Endothelial cell of umbilical vein (primary cell): ENCODE measurements at regions not wholly inside any gene's neighbourhood (a gene's known extent, or its start where the extent isn't known, plus 50 kb on each side); places are given as distances from the start of the nearest gene placed in this dataset.

Source experiments
- BruUV-seq: library from RNA; stranded (reverse); fragments of 400-500 nt; replicated peaks from 2 replicates; lab custom pipeline; 2021; lab: Mats Ljungman, UMichigan
- CTCF ChIA-PET: fragments of 300-600, 350-600 bp; sonication (Branson Sonifier 250); formaldehyde crosslinking; loops from one replicate; lab custom pipeline; 2021; ENCODE audit warnings: antibody characterized with exemption, inconsistent platforms; lab: Charles Lee
- POLR2A ChIA-PET: fragments of 300-600, 350-600 bp; sonication (Branson Sonifier 250); formaldehyde crosslinking; loops from one replicate; lab custom pipeline; 2021; ENCODE audit warnings: antibody characterized with exemption, inconsistent platforms; lab: Charles Lee
- DNase-seq: peaks from one replicate; pipeline ENCODE4 v3.0.0-alpha.2; 2011; ENCODE audit warnings: low read depth, low spot score
- FAIRE-seq: peaks from 2 replicates; lab custom pipeline; 2011; peaks lifted over from hg19 to GRCh38; lab: Jason Lieb, UNC
- H2AFZ ChIP-seq: 2 replicates; pipeline ENCODE4 v1.6.0; 2012; ENCODE audit warnings: low read depth, low read length, control low read depth, inconsistent platforms
- H3K27ac ChIP-seq: 2 replicates; pipeline ENCODE4 v1.5.1; 2011; ENCODE audit warnings: low read depth, mild to moderate bottlenecking, control low read depth, low read length, moderate library complexity; ENCODE audit not compliant: insufficient read depth
- H3K27me3 ChIP-seq, 2 experiments: 2 replicates each; pipeline versions ENCODE4 v1.6.0 to v1.6.1; 2011; ENCODE audit warnings: low read length in 2 of 2, mixed read lengths in 1 of 2; ENCODE audit not compliant: control insufficient read depth in 2 of 2, insufficient read depth in 2 of 2
- H3K36me3 ChIP-seq, 2 experiments: 2 replicates in 1 of 2; 3 replicates in 1 of 2; pipeline ENCODE4 v1.5.1; 2011; ENCODE audit warnings: low read length in 2 of 2, mild to moderate bottlenecking in 1 of 2, moderate library complexity in 1 of 2; ENCODE audit not compliant: control insufficient read depth in 2 of 2, insufficient read depth in 2 of 2; ENCODE audit errors: extremely low read depth in 1 of 2
- H3K4me1 ChIP-seq: 3 replicates; pipeline ENCODE4 v1.5.1; 2011; ENCODE audit warnings: mild to moderate bottlenecking, low read length; ENCODE audit not compliant: control insufficient read depth, insufficient read depth; ENCODE audit errors: extremely low read depth
- H3K4me2 ChIP-seq: 2 replicates; pipeline ENCODE4 v1.6.1; 2011; ENCODE audit warnings: low read length, control low read depth, mixed read lengths; ENCODE audit not compliant: insufficient read depth
- H3K4me3 ChIP-seq, 3 experiments: fragments of 200-600 bp in 1 of 3; sonication (generic), shearing (Covaris generic) in 1 of 3; replicated peaks in 1 of 3; 2 replicates each; pipeline ENCODE4 v1.5.1; 2011 to 2016; ENCODE audit warnings: control low read depth in 3 of 3, low read length in 3 of 3, mild to moderate bottlenecking in 2 of 3, inconsistent platforms in 1 of 3, low read depth in 1 of 3, moderate library complexity in 1 of 3; ENCODE audit not compliant: insufficient read depth in 1 of 3
- H3K79me2 ChIP-seq: 2 replicates; pipeline ENCODE4 v1.6.0; 2012; ENCODE audit warnings: low read length, inconsistent platforms; ENCODE audit not compliant: control insufficient read depth, insufficient read depth
- H3K9ac ChIP-seq: replicated peaks from 2 replicates; pipeline ENCODE3; 2011; ENCODE audit warnings: low read length, control low read depth; ENCODE audit not compliant: insufficient read depth; ENCODE audit errors: extremely low read depth
- H3K9me1 ChIP-seq: replicated peaks from 3 replicates; pipeline ENCODE4 v1.6.0; 2011; ENCODE audit warnings: mild to moderate bottlenecking, low read length; ENCODE audit not compliant: control insufficient read depth, insufficient read depth; ENCODE audit errors: extremely low read depth
- H3K9me3 ChIP-seq: replicated peaks from 2 replicates; pipeline ENCODE4 v1.5.1; 2012; ENCODE audit warnings: low read length, inconsistent platforms; ENCODE audit not compliant: control insufficient read depth, insufficient read depth
- H4K20me1 ChIP-seq: replicated peaks from 2 replicates; pipeline ENCODE3; 2011; ENCODE audit warnings: mild to moderate bottlenecking, low read length; ENCODE audit not compliant: control insufficient read depth, insufficient read depth; ENCODE audit errors: extremely low read depth
- CTCF ChIP-seq, 2 donors: IDR thresholded peaks; 1 replicate in 1 of 2; 2 replicates in 1 of 2; pipeline ENCODE4 v1.5.1; 2011; ENCODE audit warnings: low read length in 2 of 2, mild to moderate bottlenecking in 2 of 2, moderate library complexity in 2 of 2, control low read depth in 1 of 2, inconsistent platforms in 1 of 2, low read depth in 1 of 2; ENCODE audit not compliant: insufficient read depth in 1 of 2; ENCODE audit errors: extremely low read depth in 1 of 2
- EZH2 ChIP-seq: IDR thresholded peaks from 2 replicates; pipeline ENCODE4 v1.6.1; 2012; ENCODE audit warnings: borderline replicate concordance, low read depth, mild to moderate bottlenecking, moderate library complexity, low read length, inconsistent platforms; ENCODE audit not compliant: severe bottlenecking
- FOS ChIP-seq: IDR thresholded peaks from 2 replicates; pipeline ENCODE4 v1.6.1; 2011; ENCODE audit warnings: mild to moderate bottlenecking, low read length, moderate library complexity, borderline replicate concordance; ENCODE audit not compliant: insufficient read depth
- GATA2 ChIP-seq: IDR thresholded peaks from 2 replicates; pipeline ENCODE4 v1.7.0; 2011; ENCODE audit warnings: low read depth, mild to moderate bottlenecking, moderate library complexity, mixed read lengths, low read length; ENCODE audit not compliant: insufficient read length, insufficient read depth
- JUN ChIP-seq: IDR thresholded peaks from 2 replicates; pipeline ENCODE4 v1.6.1; 2011; ENCODE audit warnings: borderline replicate concordance, low read depth; ENCODE audit not compliant: insufficient read length, insufficient read depth
- MYC ChIP-seq: IDR thresholded peaks from one replicate; pipeline ENCODE4 v1.6.1; 2011; ENCODE audit warnings: mild to moderate bottlenecking, low read depth, low read length
- POLR2A ChIP-seq: IDR thresholded peaks from 2 replicates; pipeline ENCODE4 v1.6.1; 2012; ENCODE audit warnings: low read depth, mild to moderate bottlenecking, control low read depth, low read length
- POLR2AphosphoS5 ChIP-seq: IDR thresholded peaks from 2 replicates; pipeline ENCODE4 v1.6.1; 2012; ENCODE audit warnings: low read depth, mild to moderate bottlenecking, control low read depth, low read length, moderate library complexity; ENCODE audit not compliant: insufficient read depth
- dilution Hi-C: fragments of 300-500 bp; cut with MboI; formaldehyde crosslinking; loops from one replicate; pipeline ENCODE4 v1.15.0; 2019; ENCODE audit warnings: low sequenced_read_pairs; ENCODE audit not compliant: extremely low pct_ligation_motif_present
- intact Hi-C: fragments of 100-400 bp; cut with micrococcal nuclease; formaldehyde crosslinking; loops from one replicate; pipeline ENCODE4 v1.10.0; 2022
- TF ChIP-seq, protein P1 (sequence below): IDR thresholded peaks from 2 replicates; pipeline ENCODE4 v1.6.1; 2011; ENCODE audit not compliant: insufficient read depth, insufficient read length

GRCh38 chr15:95327661-95328060 lies 1002.8 kb upstream of the NR2F2 start:
- Histone ChIP-seq H3K4me2 (peak overlapping the region; percentile 83), H2AFZ (peak overlapping the region; percentile 6), H3K9me3 (no peaks in the 10 kb centered on the region), H3K4me1 (peaks cover 63% of the 10 kb centered on the region), H3K27ac (peak overlapping the region; percentile 98), H3K79me2 (peaks cover 41% of the 10 kb centered on the region), H3K36me3 (no peaks in the 10 kb centered on the region), H3K4me3 (peak overlapping the region; percentile 64 to 81 (median 65)), H3K9me1 (no peaks in the 10 kb centered on the region), H4K20me1 (no peaks in the 10 kb centered on the region), H3K27me3 (no peaks in the 10 kb centered on the region), H3K9ac (peak overlapping the region; percentile 98)
- dilution Hi-C loops (no loop called here), intact Hi-C loops (loop anchor here (1.0 to 2.0 kb wide), 5 partner anchors 68 to 1017 kb away; no protein-coding TSS in a partner anchor)
- DNase-seq (peak; percentile 81), FAIRE-seq (no peak)
- no TSS peak for BruUV-seq
- POLR2A ChIA-PET: interaction anchor here (1.5 to 2.3 kb wide), 3 partner anchors 23 to 1000 kb away, joined by 3 to 12 read pairs (median 8); no protein-coding TSS in a partner anchor
- peak; percentile 34 for TF ChIP-seq POLR2AphosphoS5
- no peak for TF ChIP-seq FOS
- peak; percentile 65 for TF ChIP-seq POLR2A
- CTCF ChIA-PET: interaction anchor here (0.7 to 2.2 kb wide), 9 partner anchors 17 to 1918 kb away, joined by 3 to 10 read pairs (median 3); no protein-coding TSS in a partner anchor

DNA sequence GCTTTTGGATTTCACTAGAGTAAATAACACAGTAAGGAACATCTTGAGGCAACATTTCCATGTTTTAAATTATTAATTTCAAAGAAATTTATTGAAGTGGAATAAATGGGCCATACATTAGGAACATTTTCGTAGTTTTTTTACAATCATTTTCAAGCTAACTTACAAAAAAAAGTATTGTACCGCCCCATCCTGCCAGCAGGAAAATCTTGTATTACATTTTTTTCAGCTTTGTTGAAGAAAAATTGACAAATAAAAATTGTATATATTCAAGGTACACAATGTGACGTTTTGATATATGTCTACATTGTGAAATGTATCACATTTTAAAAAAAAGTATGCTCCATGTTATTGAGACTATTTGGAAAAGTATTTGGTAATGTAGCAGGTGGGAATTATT lies 1001.9 kb upstream of the NR2F2 start:
- BruUV-seq: no TSS peak
- peak overlapping the region; percentile 98 for H3K27ac ChIP-seq

More for the DNA sequence above, 1001.9 kb upstream of the NR2F2 start:
- Histone ChIP-seq H3K4me2 (peak overlapping the region; percentile 83), H3K9me1 (no peaks in the 10 kb centered on the region), H3K9ac (peak overlapping the region; percentile 98), H4K20me1 (no peaks in the 10 kb centered on the region), H3K4me1 (peaks cover 63% of the 10 kb centered on the region), H3K79me2 (peaks cover 36% of the 10 kb centered on the region), H3K9me3 (no peaks in the 10 kb centered on the region), H3K36me3 (no peaks in the 10 kb centered on the region), H2AFZ (no peak overlapping the region), H3K27me3 (no peaks in the 10 kb centered on the region), H3K4me3 (peak overlapping the region in 2 of 3 experiments; percentile 65 to 81)
- ChIA-PET CTCF (interaction anchor here (0.9 to 2.5 kb wide), 11 partner anchors 35 to 1008 kb away, joined by 3 to 10 read pairs (median 3); no protein-coding TSS in a partner anchor), POLR2A (interaction anchor here (0.8 to 2.3 kb wide), 4 partner anchors 24 to 1012 kb away, joined by 3 to 12 read pairs (median 7); no protein-coding TSS in a partner anchor)
- FAIRE-seq (no peak), DNase-seq (no peak)
- TF ChIP-seq POLR2AphosphoS5 (no peak), GATA2 (no peak), EZH2 (no peak), CTCF (IDR thresholded peaks at IDR 0.05; ENCODE audit: extremely low read depth in 1 of 2, insufficient read depth in 1 of 2, low read depth in 1 of 2, low read length in 2 of 2) (no peak), POLR2A (no peak), JUN (no peak), MYC (no peak), FOS (no peak)
- TF ChIP-seq, protein P1, sequence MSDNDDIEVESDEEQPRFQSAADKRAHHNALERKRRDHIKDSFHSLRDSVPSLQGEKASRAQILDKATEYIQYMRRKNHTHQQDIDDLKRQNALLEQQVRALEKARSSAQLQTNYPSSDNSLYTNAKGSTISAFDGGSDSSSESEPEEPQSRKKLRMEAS: no peak
- intact Hi-C loops: loop anchor here (1.0 kb wide), 1 partner anchor 69 kb away; no protein-coding TSS in a partner anchor
- dilution Hi-C loops: no loop called here
